ENCODE measurements at regions not wholly inside any gene's neighbourhood (a gene's known extent, or its start where the extent isn't known, plus 50 kb on each side); places are given as distances from the start of the nearest gene placed in this dataset.

- no peak for DNase-seq (ENCODE audit: low read depth in 4 of 4, low spot score in 3 of 4)
Measured at GRCh38 chr4:11194431-11194830, 234.3 kb downstream of the HS3ST1 start.

- no peak for DNase-seq (ENCODE audit: low read depth in 4 of 4, low spot score in 3 of 4)
Measured at GRCh38 chr4:11189756-11190155, 238.9 kb downstream of the HS3ST1 start.

GRCh38 chr4:11183356-11183740, 245.3 kb downstream of the HS3ST1 start:
- DNase-seq (ENCODE audit: low read depth in 4 of 4, low spot score in 3 of 4): no peak

GRCh38 chr4:11182586-11183355, 245.9 kb downstream of the HS3ST1 start:
- no peak for DNase-seq (ENCODE audit: low read depth in 4 of 4, low spot score in 3 of 4)

GRCh38 chr4:11182031-11182430, 246.7 kb downstream of the HS3ST1 start:
- DNase-seq (ENCODE audit: low read depth in 4 of 4, low spot score in 3 of 4): no peak

- DNase-seq (ENCODE audit: low read depth in 4 of 4, low spot score in 3 of 4): no peak
Measured at GRCh38 chr4:11179796-11180195, 248.9 kb downstream of the HS3ST1 start.

- DNase-seq (ENCODE audit: low read depth in 4 of 4, low spot score in 3 of 4): no peak
Measured at GRCh38 chr4:11178433-11178832, 250.3 kb downstream of the HS3ST1 start.

GRCh38 chr4:11175374-11175773, 253.3 kb downstream of the HS3ST1 start:
- DNase-seq (ENCODE audit: low read depth in 4 of 4, low spot score in 3 of 4): no peak

GRCh38 chr4:11166606-11167005, 262.1 kb downstream of the HS3ST1 start:
- DNase-seq (ENCODE audit: low read depth in 4 of 4, low spot score in 3 of 4): no peak

- no peak for DNase-seq (ENCODE audit: low read depth in 4 of 4, low spot score in 3 of 4)
Measured at GRCh38 chr4:11166034-11166433, 262.7 kb downstream of the HS3ST1 start.

GRCh38 chr4:11165052-11165451, 263.6 kb downstream of the HS3ST1 start:
- no peak for DNase-seq (ENCODE audit: low read depth in 4 of 4, low spot score in 3 of 4)

- DNase-seq (ENCODE audit: low read depth in 4 of 4, low spot score in 3 of 4): no peak
Measured at GRCh38 chr4:11160288-11160687, 268.4 kb downstream of the HS3ST1 start.

GRCh38 chr4:11158971-11159370, 269.7 kb downstream of the HS3ST1 start:
- DNase-seq (ENCODE audit: low read depth in 4 of 4, low spot score in 3 of 4): no peak

- DNase-seq (ENCODE audit: low read depth in 4 of 4, low spot score in 3 of 4): no peak
Measured at GRCh38 chr4:11155208-11155867, 273.4 kb downstream of the HS3ST1 start.

GRCh38 chr4:11153171-11153750, 275.4 kb downstream of the HS3ST1 start:
- DNase-seq (ENCODE audit: low read depth in 4 of 4, low spot score in 3 of 4): no peak

GRCh38 chr4:11152684-11153083, 276.0 kb downstream of the HS3ST1 start:
- no peak for DNase-seq (ENCODE audit: low read depth in 4 of 4, low spot score in 3 of 4)

- no peak for DNase-seq (ENCODE audit: low read depth in 4 of 4, low spot score in 3 of 4)
Measured at GRCh38 chr4:11151500-11151899, 277.2 kb downstream of the HS3ST1 start.

GRCh38 chr4:11149612-11150259, 279.0 kb downstream of the HS3ST1 start:
- no peak for DNase-seq (ENCODE audit: low read depth in 4 of 4, low spot score in 3 of 4)

GRCh38 chr4:11139871-11140270, 288.8 kb downstream of the HS3ST1 start:
- no peak for DNase-seq (ENCODE audit: low read depth in 4 of 4, low spot score in 3 of 4)

GRCh38 chr4:11138964-11139363, 289.7 kb downstream of the HS3ST1 start:
- no peak for DNase-seq (ENCODE audit: low read depth in 4 of 4, low spot score in 3 of 4)

GRCh38 chr4:11134705-11135104, 294.0 kb downstream of the HS3ST1 start:
- no peak for DNase-seq (ENCODE audit: low read depth in 4 of 4, low spot score in 3 of 4)
